Vagina (tissue), 2 donors: ENCODE measurements at regions not wholly inside any gene's neighbourhood (a gene's known extent, or its start where the extent isn't known, plus 50 kb on each side); places are given as distances from the start of the nearest gene placed in this dataset.
A peak's percentile ranks its signal among the peaks of the same experiment; 100 is the strongest.

ENCODE experiments used
- DNase-seq, 2 donors: peaks; one replicate each; pipeline ENCODE4 v3.0.0-alpha.2; 2017; ENCODE audit errors: extremely low spot score in 2 of 2
- H3K27ac ChIP-seq: fragments of 200-600 bp; sonication (generic); one replicate; pipeline ENCODE4 v1.5.1; 2019
- H3K27me3 ChIP-seq: fragments of 200-600 bp; sonication (generic); one replicate; pipeline ENCODE4 v1.5.1; 2019
- H3K36me3 ChIP-seq, 2 donors: fragments of 200-600 bp; sonication (generic); one replicate each; pipeline ENCODE4 v1.5.1; 2017 to 2019
- H3K4me1 ChIP-seq: fragments of 200-600 bp; sonication (generic); one replicate; pipeline ENCODE4 v1.5.1; 2019
- H3K4me3 ChIP-seq, 2 donors: fragments of 200-600 bp; sonication (generic); 1 replicate in 1 of 2; 2 replicates in 1 of 2; pipeline ENCODE4 v1.5.1; 2016 to 2019
- H3K9me3 ChIP-seq: fragments of 200-600 bp; sonication (generic); one replicate; pipeline ENCODE4 v1.5.1; 2019
- POLR2A ChIP-seq, 2 donors: fragments of 450-650 bp; IDR thresholded peaks; one replicate each; pipeline ENCODE4 v1.6.1; 2017; ENCODE audit warnings: antibody characterized with exemption in 2 of 2, mild to moderate bottlenecking in 2 of 2, moderate library complexity in 2 of 2
- POLR2AphosphoS5 ChIP-seq, 2 donors: sonication (generic); formaldehyde crosslinking; IDR thresholded peaks; one replicate each; pipeline ENCODE4 v1.9.0; 2017; ENCODE audit warnings: antibody characterized with exemption in 2 of 2, mild to moderate bottlenecking in 2 of 2, low read depth in 1 of 2; ENCODE audit not compliant: insufficient read depth in 1 of 2
- intact Hi-C: fragments of 100-400 bp; cut with DNase I; formaldehyde crosslinking; loops from one replicate; pipeline ENCODE4 v1.15.1; 2023
- TF ChIP-seq, protein P1 (sequence below), 3 experiments: fragments of 450-650 bp in 2 of 3; fragments of 200-600 bp in 1 of 3; sonication (generic) in 1 of 3; IDR thresholded peaks; one replicate each; pipeline ENCODE4 v1.5.1; 2017 to 2019; ENCODE audit warnings: antibody characterized with exemption in 3 of 3, mild to moderate bottlenecking in 2 of 3, moderate library complexity in 2 of 3

DNA sequence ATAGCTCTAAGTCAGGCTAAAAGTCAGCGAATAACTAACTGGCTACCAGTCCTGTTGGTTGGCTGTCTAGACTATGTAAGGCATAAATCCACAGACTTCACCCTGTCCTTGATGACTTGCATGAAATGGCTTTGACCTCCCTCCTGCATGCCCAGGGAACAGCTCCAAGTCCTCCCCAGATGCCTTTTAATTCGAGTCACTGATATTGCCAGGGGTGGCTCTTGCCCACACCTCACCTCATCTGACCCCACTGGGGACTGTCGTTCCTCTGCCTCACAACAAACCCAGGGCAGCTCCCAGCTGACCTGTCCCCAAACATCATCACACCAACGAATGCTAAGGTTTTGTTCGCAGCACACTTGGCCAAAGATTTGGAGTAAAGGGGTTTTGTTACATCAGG, 396.0 kb upstream of the ID2 start:
- TF ChIP-seq POLR2A (IDR thresholded peaks at IDR 0.05): no peak
- no peak for TF ChIP-seq POLR2AphosphoS5 (IDR thresholded peaks at IDR 0.05; ENCODE audit: insufficient read depth in 1 of 2, low read depth in 1 of 2)
- TF ChIP-seq, protein P1, sequence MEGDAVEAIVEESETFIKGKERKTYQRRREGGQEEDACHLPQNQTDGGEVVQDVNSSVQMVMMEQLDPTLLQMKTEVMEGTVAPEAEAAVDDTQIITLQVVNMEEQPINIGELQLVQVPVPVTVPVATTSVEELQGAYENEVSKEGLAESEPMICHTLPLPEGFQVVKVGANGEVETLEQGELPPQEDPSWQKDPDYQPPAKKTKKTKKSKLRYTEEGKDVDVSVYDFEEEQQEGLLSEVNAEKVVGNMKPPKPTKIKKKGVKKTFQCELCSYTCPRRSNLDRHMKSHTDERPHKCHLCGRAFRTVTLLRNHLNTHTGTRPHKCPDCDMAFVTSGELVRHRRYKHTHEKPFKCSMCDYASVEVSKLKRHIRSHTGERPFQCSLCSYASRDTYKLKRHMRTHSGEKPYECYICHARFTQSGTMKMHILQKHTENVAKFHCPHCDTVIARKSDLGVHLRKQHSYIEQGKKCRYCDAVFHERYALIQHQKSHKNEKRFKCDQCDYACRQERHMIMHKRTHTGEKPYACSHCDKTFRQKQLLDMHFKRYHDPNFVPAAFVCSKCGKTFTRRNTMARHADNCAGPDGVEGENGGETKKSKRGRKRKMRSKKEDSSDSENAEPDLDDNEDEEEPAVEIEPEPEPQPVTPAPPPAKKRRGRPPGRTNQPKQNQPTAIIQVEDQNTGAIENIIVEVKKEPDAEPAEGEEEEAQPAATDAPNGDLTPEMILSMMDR (IDR thresholded peaks at IDR 0.05): no peak
- no peaks in the 10 kb centered on the region for H3K4me1 ChIP-seq
- no peak overlapping the region for H3K27ac ChIP-seq
- no peaks in the 10 kb centered on the region for H3K27me3 ChIP-seq
- peak in 1 of 2 donors; percentile 46 for DNase-seq
- no peak overlapping the region for H3K4me3 ChIP-seq
- H3K9me3 ChIP-seq: no peaks in the 10 kb centered on the region
- intact Hi-C loops: no loop called here
- H3K36me3 ChIP-seq: no peaks in the 10 kb centered on the region

DNA sequence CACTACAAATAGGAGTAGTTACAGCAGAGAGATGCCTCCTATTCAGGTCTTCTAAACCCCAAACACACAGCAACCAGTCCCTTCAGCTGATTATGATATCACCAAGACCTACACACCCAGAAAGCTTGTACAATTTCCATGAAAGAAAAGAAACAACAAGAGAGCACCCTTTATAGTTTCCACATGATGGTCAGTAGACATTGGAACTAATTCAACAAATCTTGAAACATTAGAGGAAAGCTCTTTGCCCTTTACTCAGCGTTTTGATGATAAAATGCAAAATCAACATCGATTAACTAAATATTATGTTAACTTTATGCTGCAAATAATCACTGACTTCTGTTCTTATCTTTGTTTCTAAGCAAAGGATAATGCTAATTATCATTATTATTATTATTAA, 393.6 kb upstream of the ID2 start:
- H3K4me1 ChIP-seq: no peaks in the 10 kb centered on the region
- no peak for DNase-seq
- H3K27me3 ChIP-seq: no peaks in the 10 kb centered on the region
- H3K27ac ChIP-seq: no peak overlapping the region
- TF ChIP-seq POLR2AphosphoS5 (IDR thresholded peaks at IDR 0.05; ENCODE audit: insufficient read depth in 1 of 2, low read depth in 1 of 2) (no peak), POLR2A (IDR thresholded peaks at IDR 0.05) (no peak)
- TF ChIP-seq, protein P1 (IDR thresholded peaks at IDR 0.05): no peak
- intact Hi-C loops: no loop called here
- H3K9me3 ChIP-seq: no peaks in the 10 kb centered on the region
- H3K4me3 ChIP-seq: no peak overlapping the region
- H3K36me3 ChIP-seq: no peaks in the 10 kb centered on the region

DNA sequence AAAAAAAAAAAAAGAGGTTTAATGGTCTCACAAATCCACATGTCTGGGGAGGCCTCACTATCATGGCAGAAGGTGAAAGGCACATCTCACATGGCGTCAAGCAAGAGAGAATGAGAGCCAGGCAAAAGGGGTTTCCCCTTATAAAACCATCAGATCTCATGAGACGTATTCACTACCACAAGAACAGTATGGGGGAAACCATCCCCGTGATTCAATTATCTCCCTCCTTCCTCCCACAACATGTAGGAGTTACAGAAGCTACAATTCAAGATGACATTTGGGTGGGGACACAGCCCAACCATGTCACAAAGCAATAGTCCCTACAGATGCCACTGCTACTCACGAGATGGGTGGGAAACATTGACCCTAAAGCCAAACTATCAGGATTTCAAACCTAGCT, 392.7 kb upstream of the ID2 start:
- TF ChIP-seq POLR2A (IDR thresholded peaks at IDR 0.05) (no peak), POLR2AphosphoS5 (IDR thresholded peaks at IDR 0.05; ENCODE audit: insufficient read depth in 1 of 2, low read depth in 1 of 2) (no peak)
- TF ChIP-seq, protein P1 (IDR thresholded peaks at IDR 0.05): no peak
- no peaks in the 10 kb centered on the region for H3K27me3 ChIP-seq
- H3K36me3 ChIP-seq: no peaks in the 10 kb centered on the region
- H3K9me3 ChIP-seq: no peaks in the 10 kb centered on the region
- intact Hi-C loops: no loop called here
- no peak overlapping the region for H3K27ac ChIP-seq
- no peaks in the 10 kb centered on the region for H3K4me1 ChIP-seq
- no peak for DNase-seq
- H3K4me3 ChIP-seq: no peak overlapping the region

DNA sequence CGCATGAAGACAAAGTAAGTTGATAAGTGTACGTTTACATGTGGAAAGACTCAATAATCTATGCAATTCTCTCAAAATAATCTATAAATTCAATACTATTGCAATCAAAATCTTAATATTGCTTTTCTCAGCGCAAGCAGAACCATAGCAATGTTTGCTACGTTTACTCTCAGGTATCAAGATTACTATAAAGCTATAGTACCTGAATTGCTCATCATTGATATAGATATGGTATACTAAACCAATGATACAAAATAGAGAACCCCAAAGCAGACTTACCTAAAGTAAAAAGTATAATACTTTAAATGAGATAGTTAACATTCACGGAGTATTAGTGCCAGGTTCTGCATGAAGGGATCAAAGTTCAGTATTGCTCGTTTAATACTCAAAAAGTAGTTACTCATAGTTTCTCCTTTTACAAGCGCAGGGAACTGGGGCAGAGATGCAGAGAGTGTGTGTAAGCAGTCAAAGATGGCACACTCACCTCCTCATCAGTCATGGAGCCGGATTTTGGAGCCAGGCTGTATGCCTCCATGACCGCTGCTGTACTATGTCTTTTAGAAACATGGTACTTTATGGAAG, 391.0 kb upstream of the ID2 start:
- H3K9me3 ChIP-seq: no peaks in the 10 kb centered on the region
- no peaks in the 10 kb centered on the region for H3K36me3 ChIP-seq
- no peaks in the 10 kb centered on the region for H3K27me3 ChIP-seq
- TF ChIP-seq POLR2A (IDR thresholded peaks at IDR 0.05): no peak
- no peak for TF ChIP-seq POLR2AphosphoS5 (IDR thresholded peaks at IDR 0.05; ENCODE audit: insufficient read depth in 1 of 2, low read depth in 1 of 2)
- TF ChIP-seq, protein P1 (IDR thresholded peaks at IDR 0.05): no peak
- peak in 1 of 2 donors; percentile 14 for DNase-seq
- intact Hi-C loops: no loop called here
- H3K4me3 ChIP-seq: no peak overlapping the region
- H3K4me1 ChIP-seq: no peaks in the 10 kb centered on the region
- H3K27ac ChIP-seq: no peak overlapping the region

DNA sequence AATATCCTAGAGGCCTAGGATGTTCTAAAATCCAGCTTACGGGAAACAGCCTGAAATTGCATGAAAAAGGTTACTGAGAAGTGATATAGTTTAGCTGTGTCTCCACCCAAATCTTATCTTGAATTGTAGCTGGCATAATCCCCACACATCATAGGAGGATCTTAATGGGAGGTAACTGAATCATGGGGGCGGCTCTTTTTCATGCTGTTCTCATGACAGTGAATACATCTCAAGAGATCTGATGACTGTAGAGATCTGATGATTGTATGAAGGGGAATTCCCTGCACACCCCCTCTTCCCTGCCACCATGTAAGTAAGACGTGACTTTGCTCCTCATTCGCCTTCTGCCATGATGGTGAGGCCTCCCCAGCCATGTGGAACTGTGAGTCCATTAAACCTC, 385.6 kb upstream of the ID2 start:
- Histone ChIP-seq H3K4me1 (no peaks in the 10 kb centered on the region), H3K27ac (no peak overlapping the region), H3K36me3 (no peaks in the 10 kb centered on the region), H3K9me3 (no peaks in the 10 kb centered on the region), H3K27me3 (no peaks in the 10 kb centered on the region), H3K4me3 (no peak overlapping the region)
- TF ChIP-seq POLR2A (IDR thresholded peaks at IDR 0.05): no peak
- intact Hi-C loops: no loop called here
- DNase-seq: peak in 1 of 2 donors; percentile 6
